Esophagus muscularis mucosa (tissue), 4 donors: ENCODE measurements at regions not wholly inside any gene's neighbourhood (a gene's known extent, or its start where the extent isn't known, plus 50 kb on each side); places are given as distances from the start of the nearest gene placed in this dataset.

Source experiments
- EP300 ChIP-seq: sonication (generic); formaldehyde crosslinking; IDR thresholded peaks from one replicate; pipeline ENCODE4 v1.6.1; 2017; ENCODE audit warnings: antibody characterized with exemption
- POLR2A ChIP-seq: fragments of 450-650 bp; IDR thresholded peaks from one replicate; pipeline ENCODE4 v1.6.1; 2017; ENCODE audit warnings: antibody characterized with exemption, moderate library complexity, mild to moderate bottlenecking, low read depth
- POLR2AphosphoS5 ChIP-seq, 2 donors: sonication (generic); formaldehyde crosslinking; IDR thresholded peaks; one replicate each; pipeline ENCODE4 v1.6.1; 2017; ENCODE audit warnings: antibody characterized with exemption in 2 of 2
- TF ChIP-seq, protein P1 (sequence below), 3 experiments: fragments of 200-600 bp in 2 of 3; fragments of 450-650 bp in 1 of 3; sonication (generic) in 2 of 3; IDR thresholded peaks; one replicate each; pipeline ENCODE4 v1.5.1; 2017 to 2019; ENCODE audit warnings: antibody characterized with exemption in 3 of 3, mild to moderate bottlenecking in 2 of 3, moderate library complexity in 1 of 3

DNA sequence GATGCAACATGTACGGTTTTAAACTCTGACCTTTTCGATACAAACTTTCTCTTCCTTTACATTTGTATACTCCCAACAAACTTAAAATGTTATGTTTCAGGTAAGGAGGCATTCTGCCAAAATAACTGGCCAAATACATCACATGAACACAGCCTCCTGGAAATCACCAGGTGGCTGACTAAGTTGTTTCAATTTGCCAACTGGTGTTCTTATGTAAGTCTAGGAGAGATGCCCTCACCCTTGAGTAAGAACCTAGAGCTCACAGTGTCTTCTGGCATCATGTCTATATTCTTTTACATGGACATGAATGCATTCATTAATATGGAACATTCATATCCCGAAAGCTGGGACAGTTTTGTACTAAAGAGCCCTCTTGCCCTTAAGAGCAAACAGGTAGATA lies 341.1 kb upstream of the NR2F2 start:
- no peak for TF ChIP-seq EP300
- TF ChIP-seq, protein P1, sequence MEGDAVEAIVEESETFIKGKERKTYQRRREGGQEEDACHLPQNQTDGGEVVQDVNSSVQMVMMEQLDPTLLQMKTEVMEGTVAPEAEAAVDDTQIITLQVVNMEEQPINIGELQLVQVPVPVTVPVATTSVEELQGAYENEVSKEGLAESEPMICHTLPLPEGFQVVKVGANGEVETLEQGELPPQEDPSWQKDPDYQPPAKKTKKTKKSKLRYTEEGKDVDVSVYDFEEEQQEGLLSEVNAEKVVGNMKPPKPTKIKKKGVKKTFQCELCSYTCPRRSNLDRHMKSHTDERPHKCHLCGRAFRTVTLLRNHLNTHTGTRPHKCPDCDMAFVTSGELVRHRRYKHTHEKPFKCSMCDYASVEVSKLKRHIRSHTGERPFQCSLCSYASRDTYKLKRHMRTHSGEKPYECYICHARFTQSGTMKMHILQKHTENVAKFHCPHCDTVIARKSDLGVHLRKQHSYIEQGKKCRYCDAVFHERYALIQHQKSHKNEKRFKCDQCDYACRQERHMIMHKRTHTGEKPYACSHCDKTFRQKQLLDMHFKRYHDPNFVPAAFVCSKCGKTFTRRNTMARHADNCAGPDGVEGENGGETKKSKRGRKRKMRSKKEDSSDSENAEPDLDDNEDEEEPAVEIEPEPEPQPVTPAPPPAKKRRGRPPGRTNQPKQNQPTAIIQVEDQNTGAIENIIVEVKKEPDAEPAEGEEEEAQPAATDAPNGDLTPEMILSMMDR (IDR thresholded peaks at IDR 0.05): no peak
- no peak for TF ChIP-seq POLR2AphosphoS5 (IDR thresholded peaks at IDR 0.05)
- TF ChIP-seq POLR2A: no peak
